Sigmoid colon (tissue), 6 donors: ENCODE measurements at regions not wholly inside any gene's neighbourhood (a gene's known extent, or its start where the extent isn't known, plus 50 kb on each side); places are given as distances from the start of the nearest gene placed in this dataset.

ENCODE experiments used
- DNase-seq: peaks from one replicate; pipeline ENCODE4 v3.0.0-alpha.2; 2019
- H3K27ac ChIP-seq, 4 donors: fragments of 200-600 bp; sonication (generic); one replicate each; pipeline ENCODE4 v1.5.1; 2016 to 2019; ENCODE audit warnings: mild to moderate bottlenecking in 1 of 4
- H3K27me3 ChIP-seq, 3 donors: fragments of 200-600 bp; sonication (generic); one replicate each; pipeline ENCODE4 v1.5.1; 2019; ENCODE audit warnings: mild to moderate bottlenecking in 1 of 3
- H3K36me3 ChIP-seq, 4 donors: fragments of 200-600 bp; sonication (generic); one replicate each; pipeline ENCODE4 v1.5.1; 2016 to 2019
- H3K4me1 ChIP-seq, 4 donors: fragments of 200-600 bp; sonication (generic); one replicate each; pipeline ENCODE4 v1.5.1; 2017 to 2019
- H3K4me3 ChIP-seq, 4 donors: fragments of 200-600 bp; sonication (generic); one replicate each; pipeline ENCODE4 v1.5.1; 2017 to 2019; ENCODE audit warnings: mild to moderate bottlenecking in 2 of 4, moderate library complexity in 1 of 4
- H3K9me3 ChIP-seq, 4 donors: fragments of 200-600 bp in 3 of 4; sonication (generic) in 3 of 4; one replicate each; pipeline versions ENCODE4 v1.5.1 to v1.6.1; 2013 to 2019
- EP300 ChIP-seq, 4 donors: sonication (generic); formaldehyde crosslinking; IDR thresholded peaks; one replicate each; pipeline ENCODE4 v1.6.1; 2017; ENCODE audit warnings: antibody characterized with exemption in 4 of 4
- POLR2A ChIP-seq, 2 donors: fragments of 450-650 bp; IDR thresholded peaks; one replicate each; pipeline ENCODE4 v1.6.1; 2016; ENCODE audit warnings: antibody characterized with exemption in 2 of 2, mild to moderate bottlenecking in 2 of 2, moderate library complexity in 2 of 2
- POLR2AphosphoS5 ChIP-seq, 4 donors: sonication (generic); formaldehyde crosslinking; IDR thresholded peaks; one replicate each; pipeline ENCODE4 v1.6.1; 2017; ENCODE audit warnings: antibody characterized with exemption in 4 of 4
- WGBS, 2 donors: extraction: QIAGEN DNeasy Blood & Tissue Kit; methylation state at CpG; one replicate each; pipeline ENCODE4 v1.1.7; 2013; 5-methylcytosine and 5-hydroxymethylcytosine counted together
- intact Hi-C: fragments of 100-400 bp; cut with DNase I; formaldehyde crosslinking; loops from one replicate; pipeline ENCODE4 v1.15.1; 2023
- TF ChIP-seq, protein P1 (sequence below), 4 experiments: fragments of 450-650 bp in 3 of 4; fragments of 200-600 bp in 1 of 4; IDR thresholded peaks; one replicate each; pipeline ENCODE4 v1.5.1; 2016 to 2019; ENCODE audit warnings: antibody characterized with exemption in 4 of 4, mild to moderate bottlenecking in 3 of 4, moderate library complexity in 2 of 4
- donor health status: healthy with polysubstance abuse.
- donor health status: healthy.

DNA sequence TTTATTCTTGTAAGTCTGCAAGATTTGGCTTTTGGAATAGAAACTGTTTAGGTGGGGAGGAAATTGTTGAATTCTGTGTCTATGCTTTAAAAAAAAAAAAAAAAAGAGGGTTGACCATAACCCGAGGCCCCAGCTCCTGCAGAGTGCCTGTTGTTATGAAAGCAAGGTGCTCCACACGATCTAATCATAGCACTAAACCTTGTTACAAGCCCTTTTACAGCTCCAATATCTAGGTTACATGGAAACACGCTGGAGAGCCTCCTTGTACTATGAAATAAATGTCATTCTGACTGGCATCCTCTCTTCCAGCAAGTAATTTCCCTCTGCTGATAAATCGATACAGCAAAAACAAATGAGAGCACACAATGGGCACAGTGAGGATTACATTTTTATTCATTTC lies 303.1 kb upstream of the SOX5 start:
- Histone ChIP-seq H3K27ac (no peak overlapping the region), H3K9me3 (no peaks in the 10 kb centered on the region), H3K36me3 (no peaks in the 10 kb centered on the region), H3K4me3 (no peak overlapping the region), H3K4me1 (no peaks in the 10 kb centered on the region), H3K27me3 (no peaks in the 10 kb centered on the region)
- no peak for DNase-seq
- 17 to 53% methylated on average over 4 of the region's 4 CpGs for WGBS, 2 donors
- TF ChIP-seq POLR2AphosphoS5 (IDR thresholded peaks at IDR 0.05) = no peak
- no peak for TF ChIP-seq POLR2A (IDR thresholded peaks at IDR 0.05)
- TF ChIP-seq EP300 (IDR thresholded peaks at IDR 0.05) = no peak
- TF ChIP-seq, protein P1, sequence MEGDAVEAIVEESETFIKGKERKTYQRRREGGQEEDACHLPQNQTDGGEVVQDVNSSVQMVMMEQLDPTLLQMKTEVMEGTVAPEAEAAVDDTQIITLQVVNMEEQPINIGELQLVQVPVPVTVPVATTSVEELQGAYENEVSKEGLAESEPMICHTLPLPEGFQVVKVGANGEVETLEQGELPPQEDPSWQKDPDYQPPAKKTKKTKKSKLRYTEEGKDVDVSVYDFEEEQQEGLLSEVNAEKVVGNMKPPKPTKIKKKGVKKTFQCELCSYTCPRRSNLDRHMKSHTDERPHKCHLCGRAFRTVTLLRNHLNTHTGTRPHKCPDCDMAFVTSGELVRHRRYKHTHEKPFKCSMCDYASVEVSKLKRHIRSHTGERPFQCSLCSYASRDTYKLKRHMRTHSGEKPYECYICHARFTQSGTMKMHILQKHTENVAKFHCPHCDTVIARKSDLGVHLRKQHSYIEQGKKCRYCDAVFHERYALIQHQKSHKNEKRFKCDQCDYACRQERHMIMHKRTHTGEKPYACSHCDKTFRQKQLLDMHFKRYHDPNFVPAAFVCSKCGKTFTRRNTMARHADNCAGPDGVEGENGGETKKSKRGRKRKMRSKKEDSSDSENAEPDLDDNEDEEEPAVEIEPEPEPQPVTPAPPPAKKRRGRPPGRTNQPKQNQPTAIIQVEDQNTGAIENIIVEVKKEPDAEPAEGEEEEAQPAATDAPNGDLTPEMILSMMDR (IDR thresholded peaks at IDR 0.05) = no peak
- intact Hi-C loops = no loop called here

- DNase-seq = no peak
- H3K27ac ChIP-seq = no peak overlapping the region
- H3K4me3 ChIP-seq = no peak overlapping the region
- WGBS, 2 donors = 79 to 83% methylated on average over 6 of the region's 6 CpGs
- H3K27me3 ChIP-seq = no peaks in the 10 kb centered on the region
- H3K9me3 ChIP-seq = no peaks in the 10 kb centered on the region
- TF ChIP-seq POLR2AphosphoS5 (IDR thresholded peaks at IDR 0.05) = no peak
- TF ChIP-seq, protein P1 (IDR thresholded peaks at IDR 0.05) = no peak
- no peak for TF ChIP-seq EP300 (IDR thresholded peaks at IDR 0.05)
- TF ChIP-seq POLR2A (IDR thresholded peaks at IDR 0.05) = no peak
- H3K36me3 ChIP-seq = no peaks in the 10 kb centered on the region
- H3K4me1 ChIP-seq = no peaks in the 10 kb centered on the region
- intact Hi-C loops = no loop called here
Observed at GRCh38 chr12:24246934-24247333, 297.5 kb upstream of the SOX5 start.

GRCh38 chr12:24246376-24246775 lies 296.9 kb upstream of the SOX5 start:
- Histone ChIP-seq H3K27ac (no peak overlapping the region), H3K36me3 (no peaks in the 10 kb centered on the region), H3K4me3 (no peak overlapping the region), H3K27me3 (no peaks in the 10 kb centered on the region), H3K9me3 (no peaks in the 10 kb centered on the region), H3K4me1 (no peaks in the 10 kb centered on the region)
- no peak for DNase-seq
- TF ChIP-seq POLR2AphosphoS5 (IDR thresholded peaks at IDR 0.05) = no peak
- TF ChIP-seq POLR2A (IDR thresholded peaks at IDR 0.05) = no peak
- TF ChIP-seq, protein P1 (IDR thresholded peaks at IDR 0.05) = no peak
- no peak for TF ChIP-seq EP300 (IDR thresholded peaks at IDR 0.05)
- intact Hi-C loops = no loop called here

DNA sequence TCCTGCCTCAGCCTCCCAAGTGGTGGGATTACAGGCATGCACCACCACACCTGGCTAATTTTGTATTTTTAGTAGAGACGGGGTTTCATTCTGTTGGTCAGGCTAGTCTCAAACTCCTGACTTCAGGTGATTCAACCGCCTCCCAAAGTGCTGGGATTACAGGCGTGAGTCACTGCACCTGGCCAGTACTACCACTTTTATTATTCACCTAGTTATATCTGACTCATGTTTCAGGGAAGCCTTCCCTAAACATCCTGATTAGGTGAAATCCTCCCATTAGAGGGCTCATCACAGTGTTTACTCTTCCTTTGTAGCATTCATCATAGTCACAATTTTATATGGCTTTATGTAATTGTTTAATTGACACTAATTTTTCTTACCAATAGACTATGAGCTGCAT lies 295.3 kb upstream of the SOX5 start:
- no peak for DNase-seq
- Histone ChIP-seq H3K27ac (no peak overlapping the region), H3K9me3 (no peaks in the 10 kb centered on the region), H3K4me3 (no peak overlapping the region), H3K36me3 (no peaks in the 10 kb centered on the region), H3K27me3 (no peaks in the 10 kb centered on the region), H3K4me1 (no peaks in the 10 kb centered on the region)
- no peak for TF ChIP-seq POLR2AphosphoS5 (IDR thresholded peaks at IDR 0.05)
- no peak for TF ChIP-seq EP300 (IDR thresholded peaks at IDR 0.05)
- TF ChIP-seq POLR2A (IDR thresholded peaks at IDR 0.05) = no peak
- TF ChIP-seq, protein P1 (IDR thresholded peaks at IDR 0.05) = no peak
- intact Hi-C loops = no loop called here
- WGBS, 2 donors = 53 to 85% methylated on average over 3 of the region's 3 CpGs

DNA sequence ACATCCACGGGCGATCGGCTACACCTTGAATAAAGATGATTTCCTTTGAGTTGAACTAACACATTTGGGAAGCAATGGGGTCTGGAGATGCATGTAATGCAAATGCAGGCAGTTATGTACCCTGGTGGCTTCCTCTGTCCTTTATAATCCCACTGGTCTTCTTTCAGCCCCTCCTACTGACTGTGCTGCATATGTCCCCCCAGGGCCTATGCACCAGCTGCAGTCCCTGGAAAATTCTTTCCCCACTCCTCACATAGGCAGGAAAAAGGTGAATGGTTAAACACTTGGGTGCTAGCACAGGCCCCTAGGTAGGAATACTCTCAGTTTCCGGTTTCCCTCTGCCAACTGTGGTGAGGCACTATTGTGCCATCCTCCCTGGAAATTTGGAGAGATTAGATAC lies 294.8 kb upstream of the SOX5 start:
- Histone ChIP-seq H3K36me3 (no peaks in the 10 kb centered on the region), H3K4me3 (no peak overlapping the region), H3K27me3 (no peaks in the 10 kb centered on the region), H3K27ac (no peak overlapping the region), H3K4me1 (no peaks in the 10 kb centered on the region), H3K9me3 (no peaks in the 10 kb centered on the region)
- DNase-seq = no peak
- 92 to 97% methylated on average over 4 of the region's 4 CpGs for WGBS, 2 donors
- intact Hi-C loops = no loop called here
- TF ChIP-seq EP300 (IDR thresholded peaks at IDR 0.05) (no peak), POLR2A (IDR thresholded peaks at IDR 0.05) (no peak), POLR2AphosphoS5 (IDR thresholded peaks at IDR 0.05) (no peak)
- TF ChIP-seq, protein P1 (IDR thresholded peaks at IDR 0.05) = no peak
